ENCODE measurements at regions not wholly inside any gene's neighbourhood (a gene's known extent, or its start where the extent isn't known, plus 50 kb on each side); places are given as distances from the start of the nearest gene placed in this dataset.

- no peak for TF ChIP-seq CTCF (conservative IDR thresholded peaks at IDR 0.05; ENCODE audit: low read depth, low read length)
- H3K4me3 ChIP-seq (ENCODE audit: low read depth, low read length), result no peak overlapping the region
- no peak for DNase-seq (ENCODE audit: low read depth)
Measured at GRCh38 chrX:39406799-39407198, 605.5 kb downstream of the MID1IP1 start.

- no peak overlapping the region for H3K4me3 ChIP-seq (ENCODE audit: low read depth, low read length)
- no peak for TF ChIP-seq CTCF (conservative IDR thresholded peaks at IDR 0.05; ENCODE audit: low read depth, low read length)
- no peak for DNase-seq (ENCODE audit: low read depth)
Measured at GRCh38 chrX:39409246-39409917, 608.1 kb downstream of the MID1IP1 start.

GRCh38 chrX:39414290-39414854 is 613.1 kb downstream of the MID1IP1 start:
- no peak for DNase-seq (ENCODE audit: low read depth)
- no peak for TF ChIP-seq CTCF (conservative IDR thresholded peaks at IDR 0.05; ENCODE audit: low read depth, low read length)

GRCh38 chrX:39416547-39417260 is 615.4 kb downstream of the MID1IP1 start:
- no peak overlapping the region for H3K4me3 ChIP-seq (ENCODE audit: low read depth, low read length)
- no peak for TF ChIP-seq CTCF (conservative IDR thresholded peaks at IDR 0.05; ENCODE audit: low read depth, low read length)
- no peak for DNase-seq (ENCODE audit: low read depth)

More at GRCh38 chrX:39414290-39414854, 613.1 kb downstream of the MID1IP1 start:
- H3K4me3 ChIP-seq (ENCODE audit: low read depth, low read length), result no peak overlapping the region

- no peak for TF ChIP-seq CTCF (conservative IDR thresholded peaks at IDR 0.05; ENCODE audit: low read depth, low read length)
- no peak for DNase-seq (ENCODE audit: low read depth)
- no peak overlapping the region for H3K4me3 ChIP-seq (ENCODE audit: low read depth, low read length)
Measured at GRCh38 chrX:39418254-39418704, 617.0 kb downstream of the MID1IP1 start.

- no peak overlapping the region for H3K4me3 ChIP-seq (ENCODE audit: low read depth, low read length)
- no peak for TF ChIP-seq CTCF (conservative IDR thresholded peaks at IDR 0.05; ENCODE audit: low read depth, low read length)
- DNase-seq (ENCODE audit: low read depth), result no peak
Measured at GRCh38 chrX:39418731-39419638, 617.7 kb downstream of the MID1IP1 start.

Data from choroid plexus epithelial cell (primary cell).